Heart left ventricle (tissue), 13 donors: ENCODE measurements at regions not wholly inside any gene's neighbourhood (a gene's known extent, or its start where the extent isn't known, plus 50 kb on each side); places are given as distances from the start of the nearest gene placed in this dataset.

Experiments
- POLR2A ChIP-seq, 2 donors: fragments of 450-650 bp; IDR thresholded peaks; one replicate each; pipeline ENCODE4 v1.6.1; 2017; ENCODE audit warnings: antibody characterized with exemption in 2 of 2, mild to moderate bottlenecking in 2 of 2, moderate library complexity in 2 of 2
- TF ChIP-seq, protein P1 (sequence below), 12 donors: fragments of 200-600 bp; sonication (generic) in 4 of 12; IDR thresholded peaks; one replicate each; pipeline versions ENCODE4 v1.5.0 to v1.8.0; 2018 to 2022; ENCODE audit warnings: antibody characterized with exemption in 12 of 12, mild to moderate bottlenecking in 5 of 12
- donor health status: ischemic (EF 13 %, LVEDD 7.1; RV severe dilation, severe dysfunction).
- donor health status: DM: no; HTN: yes; CAD: no.
- donor health status: DM: no; HTN: no; CAD: no.
- donor health status: ischemic (EF 25% LVEDD 6.9; RV normal size, moderate dysfunction).
- donor health status: ischemic (EF 25% LVEDD 5.7; RV mildly dilated, moderate dysfunction).
- donor health status: ischemic (EF 35%, LVEDD 5.7; RV mildly dilated, moderate dysfunction).
- donor health status: nonischemic (EF 11% LVEDD 7.7; RV severe dilation, severe dysfunction).
- donor health status: DM: yes; HTN: yes; CAD: no.
- donor health status: PGD.
- donor health status: ischemic (EF 29% LVEDD 5.4; RV normal size, mild dysfunction).
- donor health status: nonischemic (EF 23%, LVEDD 6.1; RV moderate dilation, normal function).

DNA sequence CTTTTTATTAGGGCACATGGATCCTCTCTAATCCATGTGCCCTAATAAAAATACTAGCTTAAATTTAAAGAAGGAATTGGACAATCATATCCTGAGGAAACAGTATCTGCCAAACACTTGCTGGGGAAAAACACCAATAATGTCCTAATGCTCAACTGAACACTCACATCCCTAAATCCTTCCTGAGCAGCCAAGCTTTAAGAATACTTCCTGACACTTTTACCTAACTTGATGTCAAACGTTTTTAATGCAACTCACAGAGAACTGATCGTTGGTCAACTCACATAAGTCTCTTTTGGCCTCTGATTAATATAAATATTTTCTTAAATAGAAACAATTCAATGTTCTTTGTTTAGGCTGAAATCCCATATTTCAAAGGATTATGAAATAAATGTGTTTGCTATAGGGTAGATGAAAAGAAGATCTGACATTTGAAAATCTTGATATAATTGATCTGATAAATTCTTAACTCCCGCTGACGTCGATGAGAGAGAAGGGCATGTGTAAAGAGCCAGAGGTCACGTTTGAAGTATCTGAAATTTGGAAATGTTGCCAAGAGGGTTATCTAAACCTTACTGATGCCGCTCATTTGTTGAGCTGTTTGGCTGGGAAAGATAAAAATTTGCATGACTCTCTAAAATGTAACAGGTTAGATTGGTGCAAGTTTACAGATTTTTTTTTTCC is 122.8 kb upstream of the RHOBTB1 start:
- TF ChIP-seq, protein P1, sequence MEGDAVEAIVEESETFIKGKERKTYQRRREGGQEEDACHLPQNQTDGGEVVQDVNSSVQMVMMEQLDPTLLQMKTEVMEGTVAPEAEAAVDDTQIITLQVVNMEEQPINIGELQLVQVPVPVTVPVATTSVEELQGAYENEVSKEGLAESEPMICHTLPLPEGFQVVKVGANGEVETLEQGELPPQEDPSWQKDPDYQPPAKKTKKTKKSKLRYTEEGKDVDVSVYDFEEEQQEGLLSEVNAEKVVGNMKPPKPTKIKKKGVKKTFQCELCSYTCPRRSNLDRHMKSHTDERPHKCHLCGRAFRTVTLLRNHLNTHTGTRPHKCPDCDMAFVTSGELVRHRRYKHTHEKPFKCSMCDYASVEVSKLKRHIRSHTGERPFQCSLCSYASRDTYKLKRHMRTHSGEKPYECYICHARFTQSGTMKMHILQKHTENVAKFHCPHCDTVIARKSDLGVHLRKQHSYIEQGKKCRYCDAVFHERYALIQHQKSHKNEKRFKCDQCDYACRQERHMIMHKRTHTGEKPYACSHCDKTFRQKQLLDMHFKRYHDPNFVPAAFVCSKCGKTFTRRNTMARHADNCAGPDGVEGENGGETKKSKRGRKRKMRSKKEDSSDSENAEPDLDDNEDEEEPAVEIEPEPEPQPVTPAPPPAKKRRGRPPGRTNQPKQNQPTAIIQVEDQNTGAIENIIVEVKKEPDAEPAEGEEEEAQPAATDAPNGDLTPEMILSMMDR (IDR thresholded peaks at IDR 0.05): no peak
- TF ChIP-seq POLR2A (IDR thresholded peaks at IDR 0.05): no peak
